Skeletal muscle tissue (tissue), 3 donors: ENCODE measurements at regions not wholly inside any gene's neighbourhood (a gene's known extent, or its start where the extent isn't known, plus 50 kb on each side); places are given as distances from the start of the nearest gene placed in this dataset.
"Not testable (repeated sequence)": the region's sequence is repeated elsewhere in the genome, so short reads cannot be mapped to it uniquely, and the experiment has no call there.

Experiments
- H3K27ac ChIP-seq: one replicate; pipeline ENCODE4 v1.7.0; 2013; ENCODE audit warnings: mild to moderate bottlenecking, low read depth, low read length, inconsistent platforms
- H3K27me3 ChIP-seq, 3 donors: one replicate each; pipeline ENCODE4 v1.7.0; 2013; ENCODE audit warnings: low read length in 3 of 3; ENCODE audit not compliant: control insufficient read depth in 3 of 3, insufficient read depth in 3 of 3
- H3K36me3 ChIP-seq, 3 donors: one replicate each; pipeline ENCODE4 v1.7.0; 2013; ENCODE audit warnings: low read length in 3 of 3; ENCODE audit not compliant: control insufficient read depth in 3 of 3, insufficient read depth in 3 of 3
- H3K4me1 ChIP-seq, 3 donors: one replicate each; pipeline ENCODE4 v1.7.0; 2013; ENCODE audit warnings: low read length in 3 of 3, mild to moderate bottlenecking in 3 of 3; ENCODE audit not compliant: control insufficient read depth in 3 of 3, insufficient read depth in 3 of 3
- H3K4me3 ChIP-seq, 3 donors: one replicate each; pipeline ENCODE4 v1.7.0; 2013; ENCODE audit warnings: low read length in 3 of 3
- H3K9ac ChIP-seq, 3 donors: one replicate each; pipeline ENCODE4 v1.7.0; 2013; ENCODE audit warnings: low read length in 3 of 3, mild to moderate bottlenecking in 3 of 3, moderate library complexity in 2 of 3, low read depth in 1 of 3
- H3K9me3 ChIP-seq, 3 donors: one replicate each; pipeline ENCODE4 v1.7.0; 2013; ENCODE audit warnings: low read length in 3 of 3; ENCODE audit not compliant: control insufficient read depth in 3 of 3
- donor health status: Osteomylitis.

DNA sequence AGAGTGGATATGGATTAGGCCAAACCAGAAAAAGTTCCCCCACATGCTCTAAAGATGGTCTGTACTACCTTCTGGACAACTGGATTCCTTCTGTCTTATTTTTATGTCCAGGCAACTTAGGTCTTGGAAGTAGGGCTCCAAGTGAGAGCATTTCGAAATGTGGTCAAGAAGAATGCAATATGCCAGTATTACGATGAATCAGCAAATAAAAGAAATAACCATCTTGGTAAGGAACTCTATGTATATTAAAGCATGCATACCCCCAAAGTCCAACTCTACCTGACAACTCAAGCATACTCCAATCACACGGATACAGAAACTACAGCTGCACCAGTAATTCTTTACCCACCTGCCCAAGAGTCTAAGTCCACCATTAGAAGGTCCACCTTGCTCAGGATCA lies 234.5 kb downstream of the HNRNPD start:
- no peaks in the 10 kb centered on the region for H3K27me3 ChIP-seq
- H3K9me3 ChIP-seq, result no peaks in the 10 kb centered on the region
- H3K4me3 ChIP-seq, result no peak overlapping the region
- H3K4me1 ChIP-seq, result no peaks in the 10 kb centered on the region
- no peak overlapping the region for H3K27ac ChIP-seq
- no peak overlapping the region for H3K9ac ChIP-seq
- no peaks in the 10 kb centered on the region for H3K36me3 ChIP-seq

DNA sequence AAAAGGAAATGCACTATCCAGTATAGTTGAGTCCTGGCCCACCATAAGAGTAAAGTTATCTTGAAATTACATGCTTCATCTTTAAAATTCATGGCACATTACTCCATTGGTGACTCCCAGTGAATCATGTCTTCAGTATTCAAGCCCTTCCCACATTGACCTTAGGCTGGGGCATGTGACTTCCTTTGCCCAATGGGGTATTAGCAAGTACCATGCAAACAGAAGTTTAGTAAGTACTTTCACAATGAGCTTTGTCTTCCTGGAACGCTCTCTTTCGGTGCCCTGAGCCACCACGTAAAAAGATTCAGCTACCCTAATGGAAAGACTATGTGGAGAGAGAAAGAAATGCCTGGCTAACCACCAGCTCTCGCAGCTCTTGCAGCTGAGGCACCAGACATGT lies 235.4 kb downstream of the HNRNPD start:
- Histone ChIP-seq H3K36me3 (no peaks in the 10 kb centered on the region), H3K27ac (no peak overlapping the region), H3K9me3 (no peaks in the 10 kb centered on the region), H3K4me3 (no peak overlapping the region), H3K4me1 (no peaks in the 10 kb centered on the region), H3K9ac (no peak overlapping the region), H3K27me3 (no peaks in the 10 kb centered on the region)

DNA sequence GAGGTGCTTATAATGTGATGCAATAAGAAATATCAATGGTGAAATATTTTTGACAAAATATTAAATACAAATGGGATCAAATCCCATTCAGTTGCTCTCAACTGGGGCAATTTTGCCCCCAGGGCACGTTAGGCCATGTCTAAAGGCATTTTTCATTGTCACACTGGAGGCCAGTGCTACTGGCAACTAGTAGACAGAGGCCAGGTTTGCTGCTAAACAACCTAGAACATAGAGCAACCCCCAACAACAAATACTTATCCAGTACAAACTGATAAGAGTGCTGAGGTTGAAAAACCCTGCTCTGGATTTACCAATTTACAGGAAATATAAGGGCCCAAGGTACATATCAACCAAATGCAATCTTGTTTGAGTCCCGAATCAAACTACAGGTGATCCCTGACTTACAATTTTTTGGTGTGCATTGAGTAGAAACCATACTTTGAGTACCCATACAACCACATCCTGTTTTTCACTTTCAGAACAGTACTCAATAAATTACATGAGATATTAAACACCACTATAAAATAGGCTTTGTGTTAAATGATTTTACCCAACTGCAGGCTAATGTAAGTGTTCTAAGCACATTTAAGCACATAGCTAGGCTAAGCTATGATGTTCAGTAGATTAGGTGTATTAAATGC lies 237.5 kb downstream of the HNRNPD start:
- no peaks in the 10 kb centered on the region for H3K9me3 ChIP-seq
- no peaks in the 10 kb centered on the region for H3K27me3 ChIP-seq
- no peak overlapping the region for H3K4me3 ChIP-seq
- H3K9ac ChIP-seq, result no peak overlapping the region
- no peak overlapping the region for H3K27ac ChIP-seq
- no peaks in the 10 kb centered on the region for H3K36me3 ChIP-seq
- H3K4me1 ChIP-seq, result no peaks in the 10 kb centered on the region

DNA sequence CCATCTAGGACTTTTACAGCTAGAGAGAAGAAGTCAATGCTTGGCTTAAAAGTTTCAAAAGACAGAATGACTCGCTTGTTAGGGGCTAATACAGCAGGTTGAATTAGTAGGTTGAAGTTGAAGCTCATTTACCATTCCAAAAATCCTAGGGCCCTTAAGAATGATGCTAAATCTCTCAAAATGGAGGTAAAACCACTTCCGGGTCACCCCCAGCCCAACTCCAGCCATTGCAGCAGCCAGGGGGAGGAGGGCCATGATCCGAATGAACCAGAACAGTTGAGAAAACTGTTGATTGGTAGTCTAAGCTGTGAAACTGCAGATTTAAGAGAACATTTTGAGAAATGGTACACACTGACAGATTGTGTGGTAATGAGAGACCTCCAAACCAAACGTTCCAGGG lies 245.4 kb downstream of the HNRNPD start:
- Histone ChIP-seq H3K9ac (no peak overlapping the region), H3K9me3 (no peaks in the 10 kb centered on the region), H3K27ac (no peak overlapping the region), H3K4me3 (no peak overlapping the region), H3K4me1 (no peaks in the 10 kb centered on the region), H3K27me3 (no peaks in the 10 kb centered on the region), H3K36me3 (no peaks in the 10 kb centered on the region)

DNA sequence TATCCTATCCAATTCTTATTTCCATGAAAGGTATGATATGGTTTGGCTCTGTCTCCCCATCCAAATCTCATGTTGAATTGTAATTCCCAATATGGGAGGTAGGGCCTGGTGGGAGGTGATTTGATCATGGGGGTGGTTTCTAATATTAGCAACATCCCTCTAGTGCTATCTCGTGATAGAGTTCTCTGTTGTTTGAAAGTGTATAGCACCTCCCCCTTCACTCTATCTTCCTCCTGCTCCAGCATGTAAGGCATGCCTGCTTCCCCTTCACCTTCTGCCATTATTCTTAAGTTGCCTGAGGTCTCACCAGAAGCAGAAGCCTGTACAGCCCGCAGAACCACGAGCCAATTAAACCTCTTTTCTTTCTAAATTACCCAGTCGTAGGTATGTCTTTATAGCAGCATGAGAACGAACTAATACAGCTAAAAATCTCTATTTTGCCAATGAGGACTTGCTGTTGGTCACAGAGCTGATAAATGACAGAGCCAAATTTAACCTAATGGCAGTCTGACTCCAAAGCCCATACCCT lies 247.2 kb downstream of the HNRNPD start:
- no peak overlapping the region for H3K9ac ChIP-seq
- no peaks in the 10 kb centered on the region for H3K4me1 ChIP-seq
- H3K4me3 ChIP-seq, result no peak overlapping the region
- no peaks in the 10 kb centered on the region for H3K9me3 ChIP-seq
- no peaks in the 10 kb centered on the region for H3K27me3 ChIP-seq
- no peak overlapping the region for H3K27ac ChIP-seq
- H3K36me3 ChIP-seq, result no peaks in the 10 kb centered on the region

DNA sequence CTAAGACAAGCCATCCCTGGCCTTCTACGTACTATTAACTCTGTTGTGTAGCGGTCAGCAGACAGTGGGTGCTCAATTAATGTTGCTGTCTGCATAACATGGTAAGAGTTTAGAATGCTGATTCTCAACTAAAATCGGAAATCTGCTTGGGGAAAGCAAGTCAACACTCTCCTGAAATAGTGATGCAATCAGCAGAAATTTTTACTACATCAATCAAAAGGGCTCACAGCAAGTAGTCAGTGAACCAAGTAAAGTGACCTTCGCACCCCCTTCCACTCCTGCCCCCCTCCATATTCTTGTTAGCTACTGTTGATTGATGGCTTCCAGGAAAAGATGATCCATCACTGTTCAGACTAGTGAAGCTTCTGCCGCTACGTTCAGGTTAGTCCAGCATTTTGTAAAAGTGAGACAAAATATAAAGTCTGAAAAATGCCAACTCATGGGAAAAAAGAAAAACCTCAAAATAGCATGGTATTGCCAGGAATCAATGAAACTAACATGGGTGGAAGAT lies 247.9 kb downstream of the HNRNPD start:
- H3K36me3 ChIP-seq, result no peaks in the 10 kb centered on the region
- no peak overlapping the region for H3K9ac ChIP-seq
- no peaks in the 10 kb centered on the region for H3K4me1 ChIP-seq
- H3K9me3 ChIP-seq, result no peaks in the 10 kb centered on the region
- H3K4me3 ChIP-seq, result no peak overlapping the region
- no peak overlapping the region for H3K27ac ChIP-seq
- H3K27me3 ChIP-seq, result no peaks in the 10 kb centered on the region

DNA sequence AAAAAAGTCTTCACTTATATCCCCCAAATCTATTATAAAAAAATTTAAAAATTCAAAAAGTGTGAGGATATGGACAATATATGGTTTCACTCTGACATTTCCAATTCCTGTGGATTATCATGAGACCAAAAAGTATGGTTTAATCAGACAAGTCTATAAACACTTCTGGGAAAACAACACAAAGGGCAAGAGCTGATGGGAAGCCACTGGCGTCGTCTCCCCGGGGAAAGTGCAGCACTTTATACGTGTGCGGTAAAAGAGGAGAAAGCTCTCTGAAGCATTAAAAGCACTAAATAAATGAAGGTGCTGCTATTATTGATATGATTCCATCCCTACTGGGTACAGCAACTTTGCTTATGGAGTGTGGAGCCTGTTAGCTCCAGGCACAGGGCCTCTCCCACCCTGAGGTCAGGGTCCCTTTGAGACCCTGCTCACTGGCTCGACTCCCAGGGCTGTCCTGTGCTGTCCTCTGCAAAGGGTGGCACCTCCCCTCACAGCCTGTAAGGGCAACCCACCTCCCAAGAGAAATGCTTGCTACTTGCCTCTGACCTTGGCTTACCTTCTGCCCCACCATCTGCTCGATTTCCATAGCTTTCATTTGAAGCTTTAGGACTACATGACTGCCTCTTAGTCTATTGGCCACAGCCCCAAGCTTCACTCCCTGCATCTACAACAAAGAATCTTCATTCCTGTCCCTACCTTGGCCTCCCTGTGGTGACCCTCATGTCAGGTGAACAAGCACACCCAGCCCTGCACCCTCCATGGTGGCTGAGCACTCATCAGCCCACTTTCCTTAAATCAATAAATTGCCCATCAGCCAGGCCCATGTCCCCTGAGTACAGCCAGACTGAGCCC lies 248.6 kb downstream of the HNRNPD start:
- Histone ChIP-seq H3K4me1 (no peaks in the 10 kb centered on the region), H3K27me3 (no peaks in the 10 kb centered on the region), H3K36me3 (no peaks in the 10 kb centered on the region), H3K27ac (no peak overlapping the region), H3K4me3 (no peak overlapping the region), H3K9ac (no peak overlapping the region), H3K9me3 (no peaks in the 10 kb centered on the region)

DNA sequence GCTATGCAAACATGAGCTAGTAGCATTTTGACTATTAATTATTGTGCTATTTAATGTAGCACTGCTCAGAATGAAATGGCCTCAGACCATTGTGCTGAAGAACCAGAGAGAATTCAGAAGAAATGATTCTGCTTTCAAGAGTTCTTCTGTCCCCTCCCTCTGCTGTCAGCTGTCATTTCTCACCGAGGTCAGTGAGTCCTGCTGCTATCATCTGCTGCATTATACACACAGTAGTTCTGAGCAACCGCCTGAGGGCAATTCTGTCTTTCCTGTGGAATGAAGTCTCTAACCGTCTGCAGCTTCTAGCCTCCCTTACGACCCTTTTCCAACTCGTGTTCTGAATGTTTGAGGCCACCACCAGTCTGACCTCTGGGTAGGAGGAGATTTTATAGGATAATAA lies 249.4 kb downstream of the HNRNPD start:
- H3K9ac ChIP-seq, result no peak overlapping the region
- H3K27me3 ChIP-seq, result no peaks in the 10 kb centered on the region
- H3K9me3 ChIP-seq, result no peaks in the 10 kb centered on the region
- no peaks in the 10 kb centered on the region for H3K36me3 ChIP-seq
- H3K27ac ChIP-seq, result no peak overlapping the region
- no peaks in the 10 kb centered on the region for H3K4me1 ChIP-seq
- H3K4me3 ChIP-seq, result no peak overlapping the region

DNA sequence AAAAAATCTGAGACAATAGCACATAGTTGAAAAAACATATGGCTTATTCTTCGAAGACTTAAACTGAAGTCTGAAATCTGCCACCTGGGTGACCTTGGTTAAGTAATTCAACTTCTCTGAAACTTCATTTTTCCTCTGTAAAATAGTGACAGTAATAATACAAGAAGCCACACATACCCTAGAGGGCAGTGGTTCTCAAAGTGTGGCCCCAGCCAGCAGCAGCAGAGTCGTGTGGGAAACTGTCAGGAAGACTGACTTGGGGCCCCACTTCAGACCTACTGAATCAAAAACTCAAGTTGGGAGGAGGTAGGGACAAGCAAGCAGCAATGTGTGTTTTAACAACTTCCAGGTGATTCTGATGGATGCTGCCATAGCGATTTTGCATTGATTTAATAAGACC lies 249.9 kb downstream of the HNRNPD start:
- H3K9ac ChIP-seq, result no peak overlapping the region
- no peak overlapping the region for H3K4me3 ChIP-seq
- H3K4me1 ChIP-seq, result no peaks in the 10 kb centered on the region
- H3K9me3 ChIP-seq, result no peaks in the 10 kb centered on the region
- H3K36me3 ChIP-seq, result no peaks in the 10 kb centered on the region
- H3K27ac ChIP-seq, result no peak overlapping the region
- H3K27me3 ChIP-seq, result no peaks in the 10 kb centered on the region

DNA sequence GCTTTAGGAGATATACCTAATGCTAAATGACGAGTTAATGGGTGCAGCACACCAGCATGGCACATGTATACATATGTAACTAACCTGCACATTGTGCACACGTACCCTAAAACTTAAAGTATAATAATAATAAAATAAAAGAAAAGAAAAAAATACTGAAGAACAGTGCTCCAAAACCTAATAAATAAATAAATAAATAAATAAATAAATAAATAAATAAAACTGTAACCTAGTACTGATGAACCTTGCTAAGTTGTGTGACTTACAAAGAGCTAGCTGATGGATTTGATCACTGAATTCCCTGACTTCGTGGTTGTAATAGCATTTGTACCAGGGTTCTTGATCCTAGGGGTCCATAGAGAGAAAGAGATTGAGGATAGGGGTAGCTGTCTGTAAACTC lies 258.6 kb downstream of the HNRNPD start:
- not testable (repeated sequence) for H3K27ac ChIP-seq

More for the DNA sequence above, 258.6 kb downstream of the HNRNPD start:
- not testable (repeated sequence) for H3K27me3 ChIP-seq, H3K36me3 ChIP-seq, H3K4me1 ChIP-seq, H3K9ac ChIP-seq, H3K9me3 ChIP-seq, H3K4me3 ChIP-seq
